Cardiac fibroblast (primary cell): ENCODE measurements at regions not wholly inside any gene's neighbourhood (a gene's known extent, or its start where the extent isn't known, plus 50 kb on each side); places are given as distances from the start of the nearest gene placed in this dataset.
"Not testable (repeated sequence)": the region's sequence is repeated elsewhere in the genome, so short reads cannot be mapped to it uniquely, and the experiment has no call there.

Source experiments
- DNase-seq, 2 donors: peaks; one replicate each; pipeline versions ENCODE4 v3.0.0 to v3.0.0-alpha.2; 2010; ENCODE audit warnings: low read depth in 2 of 2
- H3K4me3 ChIP-seq, 2 donors: replicated peaks in 1 of 2; 1 replicate in 1 of 2; 2 replicates in 1 of 2; pipeline ENCODE4 v1.5.1; 2011; ENCODE audit warnings: low read depth in 2 of 2, low read length in 2 of 2, mild to moderate bottlenecking in 2 of 2, moderate library complexity in 1 of 2
- CTCF ChIP-seq: IDR thresholded peaks from one replicate; pipeline ENCODE4 v1.5.1; 2011; ENCODE audit warnings: low read depth, mild to moderate bottlenecking, low read length, inconsistent platforms

- no peak for DNase-seq
- no peak for TF ChIP-seq CTCF
Observed at GRCh38 chr7:89845952-89846351, 308.3 kb upstream of the STEAP1 start.

GRCh38 chr7:89849052-89849451 lies 305.2 kb upstream of the STEAP1 start:
- DNase-seq: no peak
- no peak overlapping the region for H3K4me3 ChIP-seq
- TF ChIP-seq CTCF: no peak

More at GRCh38 chr7:89845952-89846351, 308.3 kb upstream of the STEAP1 start:
- H3K4me3 ChIP-seq: no peak overlapping the region

- not testable (repeated sequence) for H3K4me3 ChIP-seq, DNase-seq
Observed at GRCh38 chr7:89857053-89857452, 297.2 kb upstream of the STEAP1 start.

- TF ChIP-seq CTCF: no peak
Observed at GRCh38 chr7:89857767-89858166, 296.5 kb upstream of the STEAP1 start.

GRCh38 chr7:89887489-89887888 lies 266.8 kb upstream of the STEAP1 start:
- DNase-seq: no peak
- TF ChIP-seq CTCF: no peak
- H3K4me3 ChIP-seq: no peak overlapping the region

More at GRCh38 chr7:89857767-89858166, 296.5 kb upstream of the STEAP1 start:
- H3K4me3 ChIP-seq: no peak overlapping the region
- no peak for DNase-seq

- H3K4me3 ChIP-seq: no peak overlapping the region
- no peak for TF ChIP-seq CTCF
- no peak for DNase-seq
Observed at GRCh38 chr7:89908736-89909135, 245.5 kb upstream of the STEAP1 start.

- no peak for TF ChIP-seq CTCF
- H3K4me3 ChIP-seq: no peak overlapping the region
- DNase-seq: no peak
Observed at GRCh38 chr7:89914711-89915110, 239.6 kb upstream of the STEAP1 start.
